GM12892 (cell line): ENCODE measurements at regions not wholly inside any gene's neighbourhood (a gene's known extent, or its start where the extent isn't known, plus 50 kb on each side); places are given as distances from the start of the nearest gene placed in this dataset.

Experiments used
- DNase-seq: peaks from one replicate; pipeline ENCODE4 v3.0.0; 2011; ENCODE audit not compliant: insufficient read length
- FAIRE-seq: peaks from 2 replicates; lab custom pipeline; 2011; peaks lifted over from hg19 to GRCh38; lab: Jason Lieb, UNC
- POLR2A ChIP-seq: IDR thresholded peaks from 2 replicates; pipeline ENCODE4 v1.6.1; 2011; ENCODE audit warnings: low read depth, low read length, control low read depth
- POLR2AphosphoS5 ChIP-seq: IDR thresholded peaks from 2 replicates; pipeline ENCODE4 v1.6.1; 2011; ENCODE audit warnings: low read depth, low read length, control low read depth
- TAF1 ChIP-seq: IDR thresholded peaks from 2 replicates; pipeline ENCODE4 v1.6.1; 2011; ENCODE audit warnings: low read depth, mild to moderate bottlenecking, control low read depth, low read length, borderline replicate concordance

DNA sequence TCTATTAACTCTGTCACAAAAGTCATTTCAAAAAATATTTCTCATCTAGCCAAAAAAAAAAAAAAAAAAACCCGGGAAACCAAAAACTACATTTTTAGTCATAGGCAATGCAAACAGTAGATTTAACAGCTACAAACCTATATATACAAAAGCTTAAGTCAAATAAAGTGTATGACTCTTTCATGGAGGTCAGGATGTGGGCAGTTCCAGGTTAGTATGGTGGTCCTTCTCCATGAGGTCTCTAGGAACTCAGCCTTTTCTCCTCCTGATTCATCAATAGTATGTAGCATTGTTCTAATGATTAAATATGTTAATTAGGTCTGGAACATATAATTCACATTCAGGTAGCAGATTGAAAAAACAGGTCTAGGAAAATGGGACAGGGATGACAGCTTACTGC lies 586.5 kb downstream of the SLC16A7 start:
- FAIRE-seq: no peak
- no peak for DNase-seq
- TF ChIP-seq POLR2A (no peak), POLR2AphosphoS5 (no peak), TAF1 (no peak)

DNA sequence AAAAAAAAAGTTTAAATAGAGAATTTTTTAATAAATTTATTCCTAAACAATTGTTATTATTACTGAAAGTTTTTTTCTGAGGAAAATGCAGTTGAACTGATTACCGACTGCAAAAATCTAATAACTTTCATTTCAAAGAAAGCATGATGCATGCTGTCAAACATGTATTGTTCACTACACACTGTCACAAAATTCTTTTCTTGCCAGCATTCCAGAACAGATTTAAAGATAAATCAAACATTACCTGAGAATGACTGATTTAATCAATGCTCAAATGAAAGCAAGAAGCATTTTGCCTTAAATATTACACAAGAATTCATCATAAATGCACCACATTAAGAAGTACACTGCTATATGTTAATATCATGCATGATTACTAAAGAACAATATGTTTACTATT lies 588.3 kb downstream of the SLC16A7 start:
- DNase-seq (no peak), FAIRE-seq (no peak)
- TF ChIP-seq POLR2A: no peak
- no peak for TF ChIP-seq TAF1
- TF ChIP-seq POLR2AphosphoS5: no peak

DNA sequence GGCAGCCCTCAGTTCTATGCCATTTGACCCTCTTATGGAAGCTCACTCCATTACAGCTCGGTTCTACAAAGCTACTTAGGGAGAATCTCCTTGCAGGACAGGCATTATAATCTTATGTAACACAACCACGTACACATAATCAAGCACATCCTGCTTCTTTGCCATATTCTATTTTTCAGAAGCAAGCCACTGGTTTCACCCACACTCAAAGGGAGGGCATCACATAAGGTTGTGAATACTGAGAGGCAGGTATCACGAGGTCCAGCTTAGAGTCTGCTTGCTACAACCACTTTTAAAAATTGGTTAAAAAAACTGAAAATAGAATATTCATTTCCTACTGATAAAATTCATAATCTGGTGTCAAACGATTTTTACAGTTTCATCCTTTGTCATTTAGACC lies 589.2 kb downstream of the SLC16A7 start:
- no peak for FAIRE-seq
- TF ChIP-seq POLR2AphosphoS5 (no peak), POLR2A (no peak), TAF1 (no peak)
- DNase-seq: no peak

DNA sequence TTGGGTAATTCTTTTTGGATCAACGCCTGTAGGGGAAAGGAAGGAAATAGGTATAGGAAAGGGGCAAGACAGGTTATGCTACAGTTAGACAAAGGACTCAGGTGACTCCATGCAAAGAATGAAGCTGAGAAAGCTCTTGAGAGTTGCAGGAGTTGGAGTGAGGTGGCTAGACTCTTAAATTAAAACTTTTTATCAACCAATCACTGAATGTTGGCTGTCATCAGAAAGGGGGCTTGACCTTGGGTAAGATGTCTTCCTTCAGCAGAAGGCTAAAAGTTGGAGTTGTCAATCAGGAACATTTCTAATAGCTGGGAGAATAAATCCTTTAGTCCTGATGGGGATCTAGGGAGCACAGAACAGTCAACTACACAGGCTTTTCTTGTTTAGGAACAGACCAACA lies 595.4 kb downstream of the SLC16A7 start:
- DNase-seq (no peak), FAIRE-seq (no peak)
- TF ChIP-seq POLR2A: no peak
- TF ChIP-seq POLR2AphosphoS5: no peak
- no peak for TF ChIP-seq TAF1

DNA sequence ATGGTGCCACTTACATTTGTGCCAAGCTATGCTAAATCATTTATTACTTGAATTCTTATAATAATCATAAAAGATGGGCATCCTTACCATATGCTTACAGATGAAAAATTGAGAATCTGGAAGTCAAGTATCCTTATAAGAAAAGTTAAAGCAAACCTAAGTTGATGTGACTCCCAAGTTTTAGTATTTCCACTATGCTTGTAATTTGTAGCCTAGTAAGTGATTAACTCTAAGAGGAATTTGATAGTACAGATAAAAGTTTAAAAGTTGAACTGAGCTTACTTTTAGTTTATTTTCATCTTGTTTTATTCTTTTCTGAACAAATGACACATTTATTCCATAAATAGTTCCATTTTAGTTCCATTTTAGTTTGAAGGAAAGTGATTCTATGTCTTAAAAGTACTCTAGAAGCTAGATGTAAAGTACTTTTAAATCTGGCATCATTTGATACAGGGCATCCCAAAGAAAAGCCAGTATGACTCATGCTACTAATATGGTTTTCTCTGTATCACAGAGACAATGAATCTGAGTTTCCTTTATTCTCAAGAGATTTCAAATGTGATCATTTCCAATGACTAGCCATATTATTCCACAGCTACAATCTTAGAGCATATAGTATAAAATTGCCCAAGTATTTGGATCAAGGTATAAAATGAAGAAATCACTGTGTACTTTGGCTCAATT lies 596.0 kb downstream of the SLC16A7 start:
- no peak for TF ChIP-seq POLR2A
- TF ChIP-seq TAF1: no peak
- TF ChIP-seq POLR2AphosphoS5: no peak
- DNase-seq (no peak), FAIRE-seq (no peak)

DNA sequence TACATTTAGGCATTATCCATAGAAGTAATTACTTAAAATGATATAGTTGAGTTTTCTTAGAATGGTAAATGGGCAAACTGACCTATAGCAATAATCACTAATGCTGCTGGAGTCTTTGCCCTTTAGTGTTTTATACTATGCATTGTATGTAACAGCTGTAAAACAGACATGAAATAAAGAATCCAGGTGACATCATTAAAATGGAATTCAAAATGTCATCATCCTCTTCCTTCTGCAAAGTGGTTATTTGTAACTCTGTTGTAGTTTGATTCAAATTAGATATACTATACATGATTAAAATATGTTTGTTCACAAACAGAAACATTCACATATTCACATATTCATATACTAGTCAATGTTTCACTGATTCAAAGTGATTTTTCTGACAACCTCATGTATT lies 598.8 kb downstream of the SLC16A7 start:
- FAIRE-seq: no peak

DNA sequence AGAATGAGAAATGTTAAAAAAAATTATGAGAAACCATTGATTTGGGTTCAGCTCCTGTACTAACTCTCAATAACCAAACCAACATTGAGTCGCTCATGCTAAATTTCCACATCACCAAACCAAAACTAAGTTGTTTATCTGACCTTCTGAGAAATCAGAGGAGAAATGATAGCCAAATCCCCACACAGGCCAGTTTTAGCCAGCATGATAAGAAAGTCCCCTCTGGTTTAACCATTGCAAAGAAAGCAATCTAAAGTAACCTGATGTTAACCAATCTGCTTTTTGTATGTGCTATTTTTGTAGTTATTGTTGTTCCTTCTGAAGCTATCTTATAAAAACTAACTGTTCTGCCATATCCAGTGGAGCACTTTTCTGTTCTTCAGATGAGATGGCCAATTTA lies 599.7 kb downstream of the SLC16A7 start:
- FAIRE-seq: no peak
- no peak for DNase-seq
- TF ChIP-seq POLR2AphosphoS5: no peak
- no peak for TF ChIP-seq TAF1
- no peak for TF ChIP-seq POLR2A

More for the DNA sequence above, 598.8 kb downstream of the SLC16A7 start:
- no peak for DNase-seq
- TF ChIP-seq TAF1 (no peak), POLR2AphosphoS5 (no peak), POLR2A (no peak)

DNA sequence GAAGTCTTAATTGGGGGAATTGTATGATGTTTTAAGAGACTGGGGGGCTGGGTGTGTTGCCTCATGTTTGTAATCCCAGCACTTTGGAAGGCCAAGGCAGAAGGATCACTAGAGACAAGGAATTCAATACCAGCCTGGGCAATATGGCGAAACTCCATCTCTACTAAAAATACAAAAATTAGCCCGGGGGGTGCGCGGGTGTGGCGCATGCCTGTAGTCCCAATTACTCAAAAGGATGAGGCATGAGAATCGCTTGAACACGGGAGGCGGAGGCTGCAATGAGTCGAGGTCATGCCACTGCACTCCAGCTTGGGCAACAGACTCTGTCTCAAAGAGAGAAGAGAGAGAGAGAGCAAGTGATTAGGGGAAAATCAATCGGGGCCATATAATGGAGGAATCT lies 600.5 kb downstream of the SLC16A7 start:
- TF ChIP-seq POLR2A: no peak
- no peak for TF ChIP-seq TAF1
- no peak for TF ChIP-seq POLR2AphosphoS5
- no peak for DNase-seq
- FAIRE-seq: no peak

DNA sequence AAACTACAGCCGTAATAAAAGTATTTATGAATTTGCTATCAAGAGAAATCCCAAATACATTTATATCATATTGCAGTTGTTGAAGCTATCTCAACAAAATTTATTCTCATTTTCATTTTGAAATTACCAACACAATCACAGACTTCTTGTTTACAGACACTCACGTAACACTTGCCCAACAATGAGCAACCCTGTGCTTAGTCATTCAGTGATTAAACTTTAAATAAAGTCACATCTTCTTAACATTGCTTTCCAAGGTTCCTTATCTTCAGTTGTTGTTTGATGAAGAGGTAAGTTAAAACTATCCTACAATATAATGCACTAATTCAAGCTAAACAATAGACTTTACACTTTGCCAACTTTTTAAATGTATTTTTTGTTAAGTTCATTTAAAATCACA lies 601.8 kb downstream of the SLC16A7 start:
- no peak for DNase-seq
- TF ChIP-seq POLR2AphosphoS5 (no peak), POLR2A (no peak), TAF1 (no peak)
- no peak for FAIRE-seq

DNA sequence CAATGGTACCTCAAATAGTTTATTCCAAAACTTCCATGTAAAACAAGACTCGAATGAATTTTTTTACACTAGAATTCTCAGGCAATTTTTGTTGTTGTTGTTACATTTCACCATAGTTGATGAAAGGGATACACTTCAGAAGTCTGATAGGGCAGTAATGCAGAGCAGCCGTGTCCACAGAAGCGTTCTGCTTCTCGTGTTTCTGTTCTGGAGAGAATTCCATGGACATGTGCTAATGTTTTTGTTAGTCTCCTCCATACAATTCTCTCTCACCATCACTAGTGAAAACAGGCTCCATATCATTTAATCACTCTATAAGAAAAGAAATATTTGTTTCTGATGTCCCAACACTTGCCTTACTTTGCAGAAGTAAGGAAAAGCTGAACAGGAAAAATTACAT lies 606.1 kb downstream of the SLC16A7 start:
- no peak for FAIRE-seq
- no peak for DNase-seq
- TF ChIP-seq POLR2AphosphoS5 (no peak), POLR2A (no peak), TAF1 (no peak)

DNA sequence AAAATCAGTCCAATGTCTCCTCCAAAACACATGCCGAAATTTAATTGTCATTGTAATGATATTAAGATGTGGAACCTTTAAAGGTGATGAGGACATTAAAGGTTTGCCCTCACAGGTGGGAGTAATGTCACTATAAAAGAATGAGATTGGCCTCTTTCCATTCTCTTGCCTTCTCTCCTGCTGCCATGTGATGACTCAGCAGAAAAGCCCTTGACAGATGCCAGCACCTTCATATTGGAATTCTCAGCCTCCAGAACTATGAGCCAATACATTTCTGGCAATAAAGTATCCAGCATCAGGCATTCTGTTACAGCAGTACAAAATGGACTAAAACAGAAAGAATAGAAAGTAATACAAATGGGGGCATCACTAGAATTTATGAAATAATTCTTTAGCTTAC lies 609.7 kb downstream of the SLC16A7 start:
- TF ChIP-seq TAF1 (no peak), POLR2A (no peak)
- FAIRE-seq: no peak
- DNase-seq: no peak

DNA sequence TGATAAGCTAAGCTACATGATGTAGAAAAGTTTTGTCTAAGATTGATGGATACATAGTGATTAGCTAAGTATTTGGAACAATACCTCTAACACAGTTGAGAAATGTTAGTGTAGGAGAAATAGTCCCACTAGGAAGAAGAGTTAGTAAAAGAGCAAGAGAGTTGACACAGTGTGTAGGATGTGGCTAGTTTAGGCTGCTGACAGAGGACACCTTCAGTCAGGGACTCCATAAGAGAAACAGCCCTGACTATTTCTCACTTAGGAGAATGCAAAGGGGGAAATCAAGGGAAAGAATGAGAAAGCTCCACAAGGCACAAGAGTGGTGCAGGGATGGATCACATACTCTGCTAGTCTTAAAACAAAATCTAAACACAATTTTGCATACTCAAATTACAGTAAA lies 613.7 kb downstream of the SLC16A7 start:
- DNase-seq (no peak), FAIRE-seq (no peak)
- no peak for TF ChIP-seq POLR2AphosphoS5
- TF ChIP-seq TAF1: no peak
- no peak for TF ChIP-seq POLR2A

DNA sequence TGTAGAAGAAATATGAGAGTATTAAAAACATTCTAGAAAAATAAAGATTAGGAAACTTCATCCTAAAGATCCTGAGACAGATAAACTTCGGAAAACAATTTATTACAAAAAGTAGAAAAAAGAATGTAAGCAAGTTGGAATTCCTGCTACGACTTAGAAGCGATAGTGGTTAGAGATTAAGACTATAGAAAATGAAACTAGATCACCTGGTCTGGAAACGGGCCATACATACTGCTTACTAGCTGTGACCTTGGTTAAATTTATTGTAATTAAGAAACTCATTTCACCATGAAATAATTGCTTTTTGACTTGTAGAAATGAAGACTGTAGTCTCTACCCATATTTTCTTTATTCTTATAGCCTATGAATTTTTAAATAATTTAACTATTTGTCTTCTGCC lies 614.1 kb downstream of the SLC16A7 start:
- FAIRE-seq (no peak), DNase-seq (no peak)
- TF ChIP-seq POLR2AphosphoS5: no peak
- no peak for TF ChIP-seq TAF1
- no peak for TF ChIP-seq POLR2A
